Thoracic aorta (tissue), 2 donors: ENCODE measurements at regions not wholly inside any gene's neighbourhood (a gene's known extent, or its start where the extent isn't known, plus 50 kb on each side); places are given as distances from the start of the nearest gene placed in this dataset.

ENCODE experiments used
- ATAC-seq: fragments of 150-250 bp; one replicate; pipeline ENCODE4 v1.8.0; 2017; ENCODE audit warnings: low read depth; ENCODE audit not compliant: insufficient number of reproducible peaks, low FRiP score
- DNase-seq: peaks from one replicate; pipeline ENCODE4 v3.0.0-alpha.2; 2020; ENCODE audit warnings: low spot score
- H3K27ac ChIP-seq, 2 donors: fragments of 200-600 bp; sonication (generic); 1 replicate in 1 of 2; 2 replicates in 1 of 2; pipeline ENCODE4 v1.5.1; 2016; ENCODE audit warnings: mild to moderate bottlenecking in 2 of 2, moderate library complexity in 2 of 2
- H3K27me3 ChIP-seq: fragments of 200-600 bp; sonication (generic); replicated peaks from 2 replicates; pipeline ENCODE4 v1.6.0; 2016; ENCODE audit warnings: mild to moderate bottlenecking; ENCODE audit not compliant: insufficient read depth
- H3K36me3 ChIP-seq: fragments of 200-600 bp; sonication (generic); one replicate; pipeline ENCODE4 v1.5.1; 2016
- H3K4me1 ChIP-seq, 2 donors: fragments of 200-600 bp; sonication (generic); 1 replicate in 1 of 2; 2 replicates in 1 of 2; pipeline versions ENCODE4 v1.5.1 to v1.6.0; 2016; ENCODE audit warnings: low read depth in 2 of 2, mild to moderate bottlenecking in 1 of 2; ENCODE audit not compliant: control insufficient read depth in 1 of 2
- H3K4me3 ChIP-seq: fragments of 200-600 bp; sonication (generic); 2 replicates; pipeline ENCODE4 v1.5.1; 2016; ENCODE audit warnings: mild to moderate bottlenecking
- H3K9me3 ChIP-seq: fragments of 200-600 bp; sonication (generic); 2 replicates; pipeline ENCODE4 v1.5.1; 2016
- TF ChIP-seq, protein P1 (sequence below): fragments of 200-600 bp; sonication (generic); IDR thresholded peaks from one replicate; pipeline ENCODE4 v1.5.1; 2019; ENCODE audit warnings: antibody characterized with exemption

DNA sequence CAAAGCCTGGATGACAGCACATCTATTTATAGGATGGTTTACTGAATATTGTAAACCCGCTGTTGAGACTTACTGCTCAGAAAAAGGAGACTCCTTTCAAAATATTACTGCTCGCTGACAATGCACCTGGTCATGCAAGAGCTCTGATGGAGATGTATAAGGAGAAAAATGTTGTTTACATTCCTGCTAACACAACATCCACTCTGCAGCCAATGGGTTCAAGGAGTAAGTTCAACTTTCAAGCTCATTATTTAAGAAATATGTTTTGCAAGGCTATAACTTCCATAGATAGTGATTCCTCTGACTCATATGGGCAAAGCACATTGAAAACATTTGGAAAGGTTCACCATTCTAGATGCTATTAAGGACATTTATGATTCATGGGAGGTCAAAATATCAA is 201.7 kb downstream of the SNAPC1 start:
- Histone ChIP-seq H3K27me3 (no peaks in the 10 kb centered on the region), H3K9me3 (no peaks in the 10 kb centered on the region), H3K36me3 (no peaks in the 10 kb centered on the region), H3K27ac (no peak overlapping the region), H3K4me1 (no peaks in the 10 kb centered on the region), H3K4me3 (no peak overlapping the region)
- ATAC-seq = no peak
- TF ChIP-seq, protein P1, sequence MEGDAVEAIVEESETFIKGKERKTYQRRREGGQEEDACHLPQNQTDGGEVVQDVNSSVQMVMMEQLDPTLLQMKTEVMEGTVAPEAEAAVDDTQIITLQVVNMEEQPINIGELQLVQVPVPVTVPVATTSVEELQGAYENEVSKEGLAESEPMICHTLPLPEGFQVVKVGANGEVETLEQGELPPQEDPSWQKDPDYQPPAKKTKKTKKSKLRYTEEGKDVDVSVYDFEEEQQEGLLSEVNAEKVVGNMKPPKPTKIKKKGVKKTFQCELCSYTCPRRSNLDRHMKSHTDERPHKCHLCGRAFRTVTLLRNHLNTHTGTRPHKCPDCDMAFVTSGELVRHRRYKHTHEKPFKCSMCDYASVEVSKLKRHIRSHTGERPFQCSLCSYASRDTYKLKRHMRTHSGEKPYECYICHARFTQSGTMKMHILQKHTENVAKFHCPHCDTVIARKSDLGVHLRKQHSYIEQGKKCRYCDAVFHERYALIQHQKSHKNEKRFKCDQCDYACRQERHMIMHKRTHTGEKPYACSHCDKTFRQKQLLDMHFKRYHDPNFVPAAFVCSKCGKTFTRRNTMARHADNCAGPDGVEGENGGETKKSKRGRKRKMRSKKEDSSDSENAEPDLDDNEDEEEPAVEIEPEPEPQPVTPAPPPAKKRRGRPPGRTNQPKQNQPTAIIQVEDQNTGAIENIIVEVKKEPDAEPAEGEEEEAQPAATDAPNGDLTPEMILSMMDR = no peak
- DNase-seq = no peak

DNA sequence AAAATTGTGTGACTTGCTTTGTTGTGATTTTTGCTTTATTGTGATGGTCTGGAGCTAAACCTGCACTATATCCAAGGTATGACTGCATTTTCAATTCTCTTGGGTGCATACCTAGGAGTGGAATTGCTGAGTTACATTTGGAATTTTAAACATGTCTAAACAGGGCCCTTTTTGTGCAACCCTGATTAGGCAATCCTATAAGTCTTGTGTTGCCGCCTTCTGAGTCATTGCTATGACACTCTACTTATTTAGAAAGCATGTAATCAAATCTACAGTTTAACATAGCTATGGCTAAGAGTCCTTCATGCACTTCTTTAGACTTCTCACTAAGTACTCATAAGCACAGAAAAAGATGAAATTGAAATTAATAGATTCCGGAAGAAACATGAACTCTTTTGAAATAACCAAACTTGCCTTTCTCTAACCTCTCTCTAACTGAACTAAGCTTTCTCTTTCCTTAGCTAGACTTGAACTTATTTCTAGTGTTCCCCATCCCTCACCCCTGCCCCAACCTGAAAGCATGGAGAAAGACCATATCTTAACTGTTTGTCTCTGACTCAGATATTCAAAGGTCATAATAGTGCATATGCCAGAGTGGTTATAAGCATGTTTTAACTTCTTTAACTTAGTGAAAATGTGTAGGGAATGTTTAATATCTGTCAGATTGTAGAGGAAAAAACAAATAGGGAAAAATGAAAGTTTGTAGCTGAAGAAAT is 203.0 kb downstream of the SNAPC1 start:
- ATAC-seq (no peak), DNase-seq (no peak)
- Histone ChIP-seq H3K4me3 (no peak overlapping the region), H3K36me3 (no peaks in the 10 kb centered on the region), H3K27ac (no peak overlapping the region), H3K9me3 (no peaks in the 10 kb centered on the region), H3K4me1 (no peaks in the 10 kb centered on the region), H3K27me3 (no peaks in the 10 kb centered on the region)
- TF ChIP-seq, protein P1 = no peak

DNA sequence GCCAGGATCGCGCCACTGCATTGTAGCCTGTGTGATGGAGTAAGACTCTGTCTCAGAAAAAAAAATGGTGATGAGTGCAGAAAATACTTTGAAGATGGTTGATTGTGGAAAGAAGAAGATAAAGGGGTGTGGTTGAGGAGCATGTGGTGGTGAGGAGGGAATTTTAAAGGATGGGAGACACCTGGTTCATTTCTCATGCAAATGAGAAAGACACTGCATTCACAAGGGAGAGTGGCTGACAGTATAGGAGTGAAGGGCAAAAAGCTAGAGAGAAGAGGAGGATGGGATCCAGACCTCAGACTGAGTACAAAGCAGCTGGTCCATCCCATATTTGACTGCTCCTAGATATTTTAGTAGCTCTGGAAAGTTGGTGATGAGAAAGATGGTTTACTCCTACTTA is 206.0 kb downstream of the SNAPC1 start:
- TF ChIP-seq, protein P1 = no peak
- DNase-seq = no peak
- Histone ChIP-seq H3K36me3 (no peaks in the 10 kb centered on the region), H3K4me3 (no peak overlapping the region), H3K4me1 (no peaks in the 10 kb centered on the region), H3K27ac (no peak overlapping the region), H3K9me3 (no peaks in the 10 kb centered on the region), H3K27me3 (no peaks in the 10 kb centered on the region)
- no peak for ATAC-seq

DNA sequence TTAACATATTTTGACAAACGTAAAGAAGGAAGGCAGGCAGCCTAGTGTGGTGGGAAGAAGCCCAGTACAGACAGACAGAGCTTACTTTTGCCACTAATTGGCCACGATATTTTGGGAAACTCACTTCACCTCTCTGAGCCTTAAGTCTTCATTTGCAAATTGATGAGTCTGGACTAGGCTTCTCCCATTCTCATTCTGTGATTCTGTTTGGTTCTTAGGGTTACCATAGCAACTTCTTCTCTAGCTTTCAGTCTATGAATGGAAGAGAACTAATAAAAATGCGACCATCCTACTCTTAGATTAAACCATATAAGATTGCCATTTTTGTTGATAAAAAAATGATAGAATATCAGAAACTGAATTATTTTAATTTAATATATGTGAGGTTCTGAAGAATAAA is 210.5 kb downstream of the SNAPC1 start:
- Histone ChIP-seq H3K4me3 (no peak overlapping the region), H3K36me3 (no peaks in the 10 kb centered on the region), H3K27ac (no peak overlapping the region), H3K9me3 (no peaks in the 10 kb centered on the region), H3K4me1 (no peaks in the 10 kb centered on the region), H3K27me3 (no peaks in the 10 kb centered on the region)
- DNase-seq (no peak), ATAC-seq (no peak)
- TF ChIP-seq, protein P1 = no peak

DNA sequence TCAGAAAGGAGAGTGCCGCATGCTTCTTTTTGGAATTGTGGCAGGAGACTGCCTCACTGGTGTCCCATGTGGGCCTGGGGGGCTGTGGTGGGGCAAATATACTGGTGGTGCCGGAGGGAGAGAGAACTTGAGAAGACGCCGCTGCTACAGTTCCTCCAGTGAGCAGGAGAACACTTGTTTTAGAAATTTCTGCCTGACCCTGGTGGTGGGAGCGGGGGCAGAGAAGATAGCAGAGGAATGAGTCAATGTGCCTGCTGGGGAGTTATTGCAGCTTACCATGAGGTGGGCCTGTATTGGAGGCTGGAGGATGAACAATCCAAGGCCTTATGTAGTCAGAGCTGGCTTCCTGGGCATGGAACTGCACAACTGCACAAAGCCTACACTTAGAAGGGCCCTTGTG is 211.8 kb downstream of the SNAPC1 start:
- H3K4me3 ChIP-seq = no peak overlapping the region
- no peaks in the 10 kb centered on the region for H3K36me3 ChIP-seq
- H3K27ac ChIP-seq = no peak overlapping the region
- H3K9me3 ChIP-seq = no peaks in the 10 kb centered on the region
- TF ChIP-seq, protein P1 = no peak
- ATAC-seq (no peak), DNase-seq (no peak)
- no peaks in the 10 kb centered on the region for H3K27me3 ChIP-seq
- H3K4me1 ChIP-seq = no peaks in the 10 kb centered on the region
